Panc1 (cell line): ENCODE measurements at regions not wholly inside any gene's neighbourhood (a gene's known extent, or its start where the extent isn't known, plus 50 kb on each side); places are given as distances from the start of the nearest gene placed in this dataset.

Experiments used
- ATAC-seq: fragments of 200-7000 bp; cut with Tn5 transposase; 2 replicates; pipeline ENCODE4 v1.9.1; 2020; ENCODE audit warnings: mild to moderate bottlenecking, moderate library complexity
- BruUV-seq: library from RNA; stranded (reverse); fragments of 400-500 nt; replicated peaks from 2 replicates; lab custom pipeline; 2021; lab: Mats Ljungman, UMichigan
- CTCF ChIA-PET: fragments of 300-600 bp; sonication (Branson Sonifier 250); formaldehyde crosslinking; loops from one replicate; lab custom pipeline; 2022; ENCODE audit warnings: antibody characterized with exemption; lab: Charles Lee
- POLR2A ChIA-PET: fragments of 300-600 bp; sonication (Branson Sonifier 250); formaldehyde crosslinking; loops from one replicate; lab custom pipeline; 2022; ENCODE audit warnings: antibody characterized with exemption; lab: Charles Lee
- DNase-seq: peaks from one replicate; pipeline ENCODE4 v3.0.0-alpha.2; 2010; ENCODE audit warnings: low read depth, low spot score
- H3K27ac ChIP-seq: 2 replicates; pipeline ENCODE4 v1.5.1; 2011; ENCODE audit warnings: mild to moderate bottlenecking, low read length, inconsistent platforms
- H3K27me3 ChIP-seq: fragments of 200-500 bp; sonication (Bioruptor generic); 2 replicates; pipeline ENCODE4 v1.6.0; 2014; ENCODE audit warnings: low read length, inconsistent platforms; ENCODE audit not compliant: control insufficient read depth, insufficient read depth
- H3K36me3 ChIP-seq: fragments of 200-500 bp; sonication (Bioruptor generic); 2 replicates; pipeline ENCODE4 v1.5.1; 2014; ENCODE audit warnings: inconsistent platforms, mild to moderate bottlenecking, low read length, moderate library complexity; ENCODE audit not compliant: control insufficient read depth, insufficient read depth
- H3K4me1 ChIP-seq: 2 replicates; pipeline ENCODE4 v1.5.1; 2011; ENCODE audit warnings: inconsistent platforms, mild to moderate bottlenecking, low read length, moderate library complexity; ENCODE audit not compliant: control insufficient read depth, insufficient read depth
- H3K4me3 ChIP-seq, 2 experiments: 2 replicates each; pipeline ENCODE4 v1.5.1; 2011 to 2012; ENCODE audit warnings: low read depth in 2 of 2, low read length in 2 of 2, mild to moderate bottlenecking in 2 of 2, inconsistent platforms in 1 of 2, moderate library complexity in 1 of 2
- H3K9me3 ChIP-seq: fragments of 200-500 bp; sonication (Bioruptor generic); 2 replicates; pipeline ENCODE4 v1.5.1; 2014; ENCODE audit warnings: low read depth, mild to moderate bottlenecking, inconsistent platforms, low read length, moderate library complexity; ENCODE audit not compliant: control insufficient read depth, insufficient read depth
- CTCF ChIP-seq: fragments of 450-650 bp; IDR thresholded peaks from 2 replicates; pipeline ENCODE4 v1.5.1; 2017; ENCODE audit warnings: mild to moderate bottlenecking
- POLR2AphosphoS5 ChIP-seq: IDR thresholded peaks from 2 replicates; pipeline ENCODE4 v1.6.1; 2012; ENCODE audit warnings: mild to moderate bottlenecking, low read depth, low read length, moderate library complexity
- REST ChIP-seq, 2 experiments: IDR thresholded peaks; 2 replicates each; pipeline ENCODE4 v1.6.1; 2011 to 2012; ENCODE audit warnings: low read depth in 2 of 2, control low read depth in 1 of 2, low read length in 1 of 2, mild to moderate bottlenecking in 1 of 2, moderate library complexity in 1 of 2; ENCODE audit not compliant: insufficient read depth in 1 of 2
- SIN3A ChIP-seq: IDR thresholded peaks from 2 replicates; pipeline ENCODE4 v1.6.1; 2012; ENCODE audit warnings: low read depth, mild to moderate bottlenecking, low read length, moderate library complexity, borderline replicate concordance; ENCODE audit not compliant: insufficient read depth
- TCF7L2 ChIP-seq: IDR thresholded peaks from 2 replicates; pipeline ENCODE4 v1.6.1; 2011; ENCODE audit warnings: mild to moderate bottlenecking, low read depth, low read length, inconsistent platforms
- in situ Hi-C: cut with HindIII; loops from 2 replicates; pipeline ENCODE4 v1.10.0; 2016; ENCODE audit warnings: low sequenced_read_pairs, low pct_unique_long_range_greater_than_20kb
- intact Hi-C: fragments of 100-400 bp; cut with micrococcal nuclease; formaldehyde crosslinking; loops from one replicate; pipeline ENCODE4 v1.10.0; 2022; ENCODE audit not compliant: unreplicated experiment

GRCh38 chr5:111676926-111677415 is 80.0 kb downstream of the NREP start:
- Histone ChIP-seq H3K27ac (no peak overlapping the region), H3K4me3 (no peak overlapping the region), H3K27me3 (no peaks in the 10 kb centered on the region), H3K9me3 (no peaks in the 10 kb centered on the region), H3K4me1 (peaks cover 4% of the 10 kb centered on the region; the same call in 1 of the 2 replicates), H3K36me3 (no peaks in the 10 kb centered on the region)
- in situ Hi-C loops (no loop called here), intact Hi-C loops (no loop called here)
- DNase-seq (no peak), ATAC-seq (no peak)
- no peak for TF ChIP-seq CTCF
- TF ChIP-seq TCF7L2: no peak
- no peak for TF ChIP-seq SIN3A
- no peak for TF ChIP-seq REST (IDR thresholded peaks at IDR 0.05; ENCODE audit: insufficient read depth in 1 of 2, low read depth in 2 of 2, low read length in 1 of 2)
- no peak for TF ChIP-seq POLR2AphosphoS5
- CTCF ChIA-PET: no interaction called here
- no TSS peak for BruUV-seq
- POLR2A ChIA-PET: no interaction called here

GRCh38 chr5:111676466-111676865 is 80.5 kb downstream of the NREP start:
- CTCF ChIA-PET: no interaction called here
- peaks cover 2% of the 10 kb centered on the region; the same call in 1 of the 2 replicates for H3K4me1 ChIP-seq
- ATAC-seq (no peak), DNase-seq (no peak)
- intact Hi-C loops: no loop called here
- no peak overlapping the region for H3K27ac ChIP-seq
- no TSS peak for BruUV-seq
- H3K4me3 ChIP-seq: no peak overlapping the region
- no peaks in the 10 kb centered on the region for H3K27me3 ChIP-seq
- in situ Hi-C loops: no loop called here
- H3K9me3 ChIP-seq: no peaks in the 10 kb centered on the region
- POLR2A ChIA-PET: no interaction called here
- H3K36me3 ChIP-seq: no peaks in the 10 kb centered on the region
- TF ChIP-seq POLR2AphosphoS5 (no peak), TCF7L2 (no peak), CTCF (no peak), SIN3A (no peak), REST (IDR thresholded peaks at IDR 0.05; ENCODE audit: insufficient read depth in 1 of 2, low read depth in 2 of 2, low read length in 1 of 2) (no peak)
